GM13976 (cell line): ENCODE measurements at regions not wholly inside any gene's neighbourhood (a gene's known extent, or its start where the extent isn't known, plus 50 kb on each side); places are given as distances from the start of the nearest gene placed in this dataset.

ENCODE experiments used
- DNase-seq: peaks from one replicate; pipeline ENCODE4 v3.0.0; 2012; ENCODE audit warnings: low spot score
- CTCF ChIP-seq: IDR thresholded peaks from 2 replicates; pipeline ENCODE4 v1.5.1; 2012; ENCODE audit warnings: borderline replicate concordance, mild to moderate bottlenecking; ENCODE audit not compliant: insufficient read depth; ENCODE audit errors: extremely low read depth, missing control alignments, control extremely low read depth
- in situ Hi-C: fragments of 300-500 bp; cut with MboI; formaldehyde crosslinking; loops from one replicate; pipeline ENCODE4 v1.12.0; 2022; ENCODE audit warnings: low sequenced_read_pairs, mixed read lengths, inconsistent platforms; ENCODE audit not compliant: unreplicated experiment

GRCh38 chr6:142537612-142538478, 236.0 kb downstream of the ADGRG6 start:
- no peak for DNase-seq
- in situ Hi-C loops, result no loop called here
- TF ChIP-seq CTCF, result peak; percentile 10

- in situ Hi-C loops, result no loop called here
- no peak for DNase-seq
- TF ChIP-seq CTCF, result no peak
These were observed 241.0 kb downstream of the ADGRG6 start for GRCh38 chr6:142542704-142543233.

GRCh38 chr6:142543606-142544005, 241.8 kb downstream of the ADGRG6 start:
- no peak for TF ChIP-seq CTCF
- DNase-seq, result no peak
- in situ Hi-C loops, result no loop called here

GRCh38 chr6:142544199-142544838, 242.5 kb downstream of the ADGRG6 start:
- in situ Hi-C loops, result no loop called here
- TF ChIP-seq CTCF, result no peak
- no peak for DNase-seq

- no peak for DNase-seq
- TF ChIP-seq CTCF, result no peak
- in situ Hi-C loops, result no loop called here
These were observed 243.3 kb downstream of the ADGRG6 start for GRCh38 chr6:142545147-142545546.

- in situ Hi-C loops, result no loop called here
- no peak for TF ChIP-seq CTCF
- no peak for DNase-seq
These were observed 246.8 kb downstream of the ADGRG6 start for GRCh38 chr6:142548566-142548965.
